Retina (tissue), 1 donor: ENCODE measurements at regions not wholly inside any gene's neighbourhood (a gene's known extent, or its start where the extent isn't known, plus 50 kb on each side); places are given as distances from the start of the nearest gene placed in this dataset.

Source experiments
- DNase-seq: peaks from one replicate; pipeline ENCODE4 v3.0.0-alpha.2; 2016

DNA sequence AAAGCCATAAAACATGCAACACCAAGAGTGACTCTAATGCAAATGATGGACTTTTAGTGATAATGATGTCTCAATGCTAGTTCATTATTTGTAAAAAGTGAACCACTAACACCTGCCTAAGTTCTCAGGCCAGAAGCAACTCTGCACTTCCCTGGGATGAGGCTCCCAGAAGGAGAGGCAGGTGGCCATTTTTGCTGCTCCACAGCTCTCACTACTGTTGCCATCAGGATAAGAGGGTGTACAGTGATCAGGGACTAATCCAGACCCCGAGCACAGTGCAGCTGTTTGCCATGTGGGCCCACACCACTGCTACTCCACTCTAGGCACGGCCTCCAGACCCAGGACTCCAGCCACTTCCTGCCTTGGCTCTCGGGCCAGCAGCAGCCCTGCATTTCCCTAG, 828.3 kb upstream of the MIR17HG start:
- DNase-seq, result no peak

DNA sequence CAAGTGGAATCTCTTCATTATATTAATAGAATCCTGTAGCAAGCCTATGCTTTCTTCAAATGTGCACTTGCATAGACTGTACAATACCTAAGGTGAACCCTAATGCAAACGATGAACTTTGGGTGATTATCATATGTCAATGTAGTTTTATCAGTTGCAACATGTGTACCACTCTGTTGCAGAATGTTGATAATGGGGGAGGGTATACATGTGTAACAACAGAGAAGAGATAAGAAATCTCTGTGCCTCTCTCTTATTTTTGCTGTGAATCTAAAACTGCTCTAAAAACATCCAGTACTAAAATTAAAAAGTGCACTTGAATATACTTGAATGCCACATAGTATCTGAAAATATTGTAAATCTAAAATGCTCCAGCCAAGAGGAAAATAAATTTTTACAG, 820.8 kb upstream of the MIR17HG start:
- DNase-seq, result no peak

DNA sequence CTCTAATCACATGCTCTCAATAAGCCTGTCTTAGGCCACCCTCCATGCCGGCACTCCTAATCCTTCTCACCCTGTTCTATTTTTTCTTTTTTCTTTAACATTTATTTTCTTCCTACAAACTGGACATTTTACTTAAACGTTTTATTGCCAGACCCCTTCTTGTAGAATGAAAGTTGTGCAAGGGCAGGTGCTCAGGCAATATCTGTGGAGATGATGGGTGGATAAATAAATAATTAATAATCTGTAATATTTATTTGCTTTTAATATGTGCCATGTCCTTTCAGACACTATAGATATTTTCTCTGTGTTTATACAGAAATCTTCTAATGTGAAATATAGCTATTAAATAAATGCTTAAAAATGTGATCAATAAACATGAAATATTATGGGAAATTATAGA, 815.7 kb upstream of the MIR17HG start:
- no peak for DNase-seq

DNA sequence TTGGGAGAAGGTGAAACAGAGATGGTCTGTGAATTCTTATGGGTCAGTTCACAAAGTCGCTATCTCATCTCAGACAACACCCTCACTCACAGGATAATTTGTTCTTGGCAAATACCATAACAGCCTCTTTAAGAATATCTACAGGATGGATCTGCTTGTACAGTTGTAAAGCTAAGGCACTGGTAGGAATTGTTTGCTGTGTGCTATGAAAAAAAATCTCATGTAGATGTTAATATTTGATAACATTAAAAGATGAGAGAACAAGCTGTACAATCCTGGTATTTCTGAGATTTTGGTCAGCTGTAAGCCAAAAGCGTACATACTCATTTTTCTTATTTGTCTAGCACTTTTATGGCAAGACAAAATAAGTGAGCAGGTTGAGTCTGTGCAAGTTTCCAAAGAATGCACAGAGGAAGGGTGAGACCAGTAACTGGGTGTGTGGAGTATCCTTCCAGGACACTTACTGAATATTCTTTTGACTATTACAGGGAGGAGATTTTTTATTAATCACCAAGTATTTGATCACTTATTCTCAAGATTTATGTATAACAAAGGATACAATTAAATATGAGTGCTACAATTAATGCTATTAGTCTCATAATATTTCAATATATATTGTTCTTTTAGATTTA, 814.5 kb upstream of the MIR17HG start:
- no peak for DNase-seq

DNA sequence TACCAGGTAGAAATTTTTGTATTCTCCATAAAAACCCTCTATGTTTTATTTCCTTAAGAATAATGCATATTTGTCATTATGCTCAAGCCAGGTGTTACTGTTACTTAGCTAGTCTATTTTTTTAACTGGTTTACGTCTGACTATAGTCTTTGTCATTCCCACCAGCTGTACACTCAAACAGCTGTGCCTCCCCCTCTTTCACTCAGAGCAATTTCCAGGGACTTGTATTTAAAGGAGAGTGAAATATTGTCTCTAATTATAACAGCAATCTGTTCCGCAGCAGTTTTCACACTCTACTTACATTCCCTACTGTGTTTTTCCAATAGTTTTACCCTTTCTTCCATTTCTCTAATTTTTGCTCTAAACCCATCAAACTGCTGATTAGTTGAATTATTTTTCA, 813.6 kb upstream of the MIR17HG start:
- DNase-seq, result no peak

DNA sequence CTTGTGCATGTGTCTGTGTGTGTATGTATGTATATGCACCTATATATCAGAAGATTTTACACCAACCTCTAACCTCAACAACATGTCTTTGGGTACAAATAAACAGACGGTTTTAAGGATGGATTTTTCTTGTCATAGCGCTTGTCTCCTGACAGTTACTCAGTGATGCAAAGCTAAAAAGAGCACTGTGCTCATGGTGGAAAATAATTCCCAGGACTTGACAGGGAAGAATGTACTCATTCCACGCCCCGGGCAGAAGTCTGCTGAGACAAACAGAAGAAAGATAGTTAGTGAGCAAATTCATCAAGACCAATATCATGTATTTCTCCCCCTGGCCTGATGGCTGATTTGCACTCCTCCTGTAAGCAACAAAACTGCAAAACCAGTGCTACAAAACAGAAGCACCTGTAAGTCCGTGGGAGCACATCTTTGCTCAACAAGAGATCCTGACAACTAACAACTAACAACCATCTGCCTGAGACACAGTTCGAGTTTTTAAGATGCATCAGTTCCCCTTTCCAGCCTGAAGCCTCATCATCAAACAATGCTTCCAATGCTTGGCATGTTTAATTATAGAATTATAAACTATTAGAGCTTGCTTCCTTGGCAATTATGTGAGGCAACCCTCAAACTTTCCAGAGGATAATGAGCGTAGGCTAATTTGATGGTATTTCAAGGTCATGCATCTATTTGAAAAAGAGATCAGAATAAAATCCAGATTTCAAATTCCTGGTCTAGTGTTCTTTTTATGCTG, 812.7 kb upstream of the MIR17HG start:
- peak; percentile 68 for DNase-seq

DNA sequence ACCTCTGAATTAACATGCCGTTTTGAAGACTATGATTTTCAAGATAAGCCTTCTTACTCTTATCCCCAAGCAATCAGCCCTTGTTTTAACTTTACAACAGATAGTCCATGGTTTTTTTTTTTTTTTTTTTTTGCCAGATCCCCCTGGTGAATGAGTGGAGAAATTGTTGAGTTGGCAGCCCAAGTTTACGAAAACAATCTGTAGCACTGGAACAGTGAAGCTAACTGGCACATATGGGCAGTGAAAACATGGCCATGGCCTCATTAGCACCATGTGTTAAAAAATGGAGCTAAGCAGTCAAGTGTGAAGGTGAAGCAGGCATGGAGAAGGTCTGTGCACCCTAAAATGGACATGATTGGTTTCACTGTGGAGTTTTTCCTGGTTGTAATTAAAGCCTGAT, 812.1 kb upstream of the MIR17HG start:
- DNase-seq, result peak; percentile 58

DNA sequence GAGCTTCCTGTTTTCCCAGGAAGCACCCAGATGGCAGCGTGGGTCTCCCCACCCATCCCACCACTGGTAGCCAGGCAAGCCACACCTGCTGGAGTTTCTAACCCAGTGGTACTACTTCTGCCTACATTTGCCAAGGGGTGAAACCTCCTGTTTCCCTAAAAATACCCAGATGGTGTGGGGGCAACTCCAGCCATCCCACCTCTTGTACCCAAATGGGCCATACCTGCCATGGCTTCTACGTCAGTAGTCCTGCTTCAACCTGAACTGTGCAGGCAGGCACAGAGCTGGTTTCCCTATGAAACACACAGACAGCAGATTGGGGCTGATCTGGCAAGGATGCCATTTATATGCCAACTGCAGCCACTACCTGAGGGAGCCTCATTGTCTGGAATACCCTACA, 809.4 kb upstream of the MIR17HG start:
- no peak for DNase-seq

DNA sequence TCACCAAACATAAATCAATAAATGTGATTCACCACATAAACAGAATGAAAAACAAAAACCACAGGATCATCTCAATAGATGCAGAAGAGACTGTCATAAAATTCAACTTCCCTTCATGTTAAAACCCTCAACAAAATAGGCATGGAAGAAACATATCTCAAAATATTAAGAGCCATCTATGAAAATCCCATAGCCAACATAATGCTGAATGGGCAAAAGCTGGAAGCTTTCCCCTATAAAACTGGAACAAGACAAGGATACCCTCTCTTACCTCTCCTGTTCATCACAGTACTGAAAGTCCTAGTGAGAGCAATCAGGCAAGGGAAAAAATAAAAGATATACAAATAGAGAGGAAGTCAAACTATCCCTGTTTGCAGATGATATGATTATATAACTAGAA, 806.1 kb upstream of the MIR17HG start:
- no peak for DNase-seq

DNA sequence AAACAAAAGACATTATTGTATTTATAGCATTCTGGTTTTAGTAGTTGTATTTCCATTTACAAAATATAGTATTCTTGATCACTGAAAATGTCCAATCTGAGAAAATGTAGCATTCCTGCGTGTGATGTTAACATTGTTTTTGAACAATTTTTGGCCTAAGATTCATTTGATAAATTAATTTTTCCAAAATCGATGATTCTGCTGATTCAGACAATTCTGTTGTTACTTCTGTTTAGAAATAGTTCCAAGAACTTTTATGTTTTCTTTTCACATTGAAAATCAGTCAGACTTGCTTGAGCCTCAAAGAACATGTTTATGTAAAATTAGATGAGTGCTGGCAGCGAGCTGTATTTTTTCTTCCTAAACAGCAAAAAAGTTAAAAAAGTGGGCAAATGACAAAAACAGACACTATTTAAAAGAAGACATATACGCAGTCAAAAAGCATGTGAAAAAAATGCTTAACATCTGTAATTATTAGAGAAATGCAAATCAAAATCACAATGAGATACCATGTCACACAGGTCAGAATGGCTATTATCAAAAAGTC, 804.5 kb upstream of the MIR17HG start:
- DNase-seq, result no peak

DNA sequence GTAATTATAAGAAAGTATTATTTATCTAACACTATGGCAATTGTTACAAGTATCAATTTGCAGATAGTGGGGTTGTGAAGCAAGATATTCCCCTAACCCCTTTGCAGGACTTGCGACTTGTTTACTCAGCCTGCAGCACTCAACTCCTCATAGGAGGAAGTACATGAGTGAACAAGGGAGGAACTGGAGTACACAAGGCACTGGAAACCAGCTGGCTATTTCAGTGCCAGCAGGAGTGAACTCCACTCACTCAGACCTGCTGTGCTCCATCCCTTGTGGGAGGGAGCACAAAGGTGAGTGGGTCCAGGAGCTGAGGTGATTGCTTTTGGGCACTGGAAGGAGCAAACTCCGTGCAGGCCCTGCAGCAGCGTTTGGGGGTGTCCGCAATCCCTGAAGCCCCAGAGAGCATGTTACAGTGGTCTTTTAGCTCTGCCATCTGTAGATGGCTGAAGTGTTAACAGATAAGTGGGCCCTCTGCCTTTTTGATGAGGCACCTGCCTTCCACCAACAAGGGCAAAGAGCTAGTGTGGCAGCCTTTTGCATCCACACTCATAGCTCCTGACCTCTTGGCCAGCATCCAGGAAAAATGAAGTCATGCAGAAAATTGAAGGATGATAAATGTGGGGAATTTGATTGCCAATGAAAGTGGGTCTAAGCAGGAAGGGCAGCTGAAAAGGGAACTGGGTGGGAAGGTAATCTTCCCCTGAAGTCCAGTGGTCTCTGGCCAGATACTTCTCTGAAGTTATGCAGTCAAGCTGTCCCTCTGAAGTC, 802.2 kb upstream of the MIR17HG start:
- DNase-seq, result no peak

DNA sequence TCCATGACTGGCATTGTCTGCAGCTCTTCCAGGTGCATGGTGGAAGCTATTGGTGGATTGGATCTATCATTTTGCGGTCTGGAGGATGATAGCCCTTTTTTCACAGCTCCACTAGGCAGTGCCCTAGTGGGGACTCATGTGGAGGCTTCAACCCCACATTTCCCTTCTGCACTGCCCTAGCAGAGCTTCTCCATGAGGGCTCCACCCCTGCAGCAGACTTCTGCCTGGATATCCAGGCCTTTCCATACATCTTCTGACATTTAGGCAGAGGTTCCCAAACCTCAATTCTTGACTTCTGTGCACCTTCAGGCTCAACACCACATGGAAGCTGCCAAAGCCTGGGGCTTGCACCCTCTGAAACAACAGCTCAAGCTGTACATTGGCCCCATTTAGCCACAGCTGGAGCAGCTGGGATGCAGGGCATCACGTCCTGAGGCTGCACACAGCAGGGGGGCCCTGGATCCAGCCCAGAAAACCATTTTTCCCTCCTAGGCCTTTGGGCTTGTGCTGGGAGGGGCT, 800.2 kb upstream of the MIR17HG start:
- no peak for DNase-seq

DNA sequence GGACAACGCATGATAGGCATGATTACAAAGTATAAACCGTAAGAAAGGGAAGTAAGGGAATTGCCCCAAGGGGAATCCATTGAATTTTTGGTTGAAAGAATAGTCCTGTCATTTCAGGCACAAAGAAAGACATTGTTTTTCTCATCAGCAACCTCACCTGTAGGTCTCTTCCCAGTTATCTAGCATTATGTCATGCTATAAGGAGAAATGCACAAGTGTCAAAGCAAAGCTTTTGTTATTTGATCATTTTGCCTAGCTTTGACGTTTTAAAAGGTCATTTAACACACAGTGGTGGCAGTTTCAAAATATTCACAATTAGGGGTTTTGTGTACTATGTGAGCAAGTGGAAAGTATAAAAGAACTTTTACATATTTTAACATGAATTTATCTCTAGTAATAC, 796.2 kb upstream of the MIR17HG start:
- no peak for DNase-seq

DNA sequence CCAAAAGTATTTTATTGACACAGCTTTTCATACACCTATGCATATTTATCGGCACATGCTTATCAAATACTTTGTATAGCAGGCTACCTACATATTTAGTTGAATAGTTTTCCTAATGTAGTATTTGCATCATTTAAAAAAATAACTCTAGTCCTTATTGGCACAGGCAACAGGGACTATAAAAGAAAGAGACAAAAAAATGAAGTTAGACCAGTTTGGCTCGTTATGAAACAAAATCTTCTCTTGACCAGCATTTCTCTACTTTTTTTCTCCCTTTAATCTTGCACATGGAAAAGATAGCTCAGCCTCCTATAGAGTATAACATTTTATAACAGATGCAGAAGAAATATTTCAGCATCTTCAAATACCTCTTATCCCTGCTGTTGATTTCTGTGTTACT, 794.8 kb upstream of the MIR17HG start:
- DNase-seq, result peak; percentile 2

DNA sequence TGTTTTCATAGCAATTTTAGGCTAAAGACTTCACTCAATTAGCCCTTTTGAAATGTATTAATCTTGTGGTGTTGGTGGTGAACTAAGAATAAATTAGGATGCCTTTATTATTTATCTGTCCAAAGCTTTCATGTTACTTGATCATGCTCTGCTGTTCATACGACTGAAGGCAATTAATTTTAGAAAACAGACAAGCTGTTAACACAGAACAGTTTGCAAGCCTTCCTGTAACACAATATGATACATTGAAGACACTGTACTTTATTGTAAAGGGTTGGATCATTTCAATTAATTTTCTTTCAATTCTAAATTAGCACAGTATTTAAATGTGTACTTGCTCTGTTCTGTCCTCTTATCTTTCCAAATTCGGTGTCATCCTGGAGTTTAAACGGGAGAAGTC, 794.3 kb upstream of the MIR17HG start:
- DNase-seq, result peak; percentile 25

DNA sequence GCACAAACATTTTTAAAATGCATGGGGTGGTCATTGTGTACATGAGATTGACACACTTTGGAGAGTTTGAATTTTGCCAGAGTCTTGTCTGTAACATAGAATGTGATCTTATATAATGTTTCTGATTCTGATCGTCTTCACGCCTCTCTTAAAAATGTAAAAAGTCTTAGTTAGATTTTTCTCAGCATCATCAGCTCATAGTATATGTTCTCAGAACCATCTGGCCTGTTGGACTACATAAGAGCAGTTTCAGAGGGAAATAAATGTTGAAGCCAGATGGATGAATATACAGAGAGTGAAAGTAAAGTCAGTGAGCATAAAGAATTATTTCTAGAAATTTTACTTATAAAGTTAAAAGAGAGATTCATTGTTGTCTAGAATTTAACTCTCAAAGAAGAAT, 789.9 kb upstream of the MIR17HG start:
- no peak for DNase-seq

DNA sequence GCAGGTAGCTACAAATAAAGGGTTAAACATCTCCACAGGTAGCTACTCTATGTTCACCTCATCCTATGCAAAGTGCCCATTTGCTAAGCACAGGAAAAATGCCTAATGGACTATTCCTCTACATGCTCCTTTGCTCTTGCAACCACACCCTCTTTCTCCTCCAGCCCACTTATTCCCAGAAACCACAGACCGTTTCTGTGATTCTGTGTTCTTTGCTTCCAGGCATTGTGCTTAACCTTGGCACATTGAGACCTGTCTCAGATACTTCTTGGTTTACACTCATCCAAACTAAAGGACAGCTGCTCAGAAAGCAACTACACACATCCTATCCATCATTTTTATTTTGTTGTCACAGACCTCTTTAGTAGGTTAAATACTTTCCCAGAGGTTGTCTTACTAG, 785.0 kb upstream of the MIR17HG start:
- DNase-seq, result no peak

DNA sequence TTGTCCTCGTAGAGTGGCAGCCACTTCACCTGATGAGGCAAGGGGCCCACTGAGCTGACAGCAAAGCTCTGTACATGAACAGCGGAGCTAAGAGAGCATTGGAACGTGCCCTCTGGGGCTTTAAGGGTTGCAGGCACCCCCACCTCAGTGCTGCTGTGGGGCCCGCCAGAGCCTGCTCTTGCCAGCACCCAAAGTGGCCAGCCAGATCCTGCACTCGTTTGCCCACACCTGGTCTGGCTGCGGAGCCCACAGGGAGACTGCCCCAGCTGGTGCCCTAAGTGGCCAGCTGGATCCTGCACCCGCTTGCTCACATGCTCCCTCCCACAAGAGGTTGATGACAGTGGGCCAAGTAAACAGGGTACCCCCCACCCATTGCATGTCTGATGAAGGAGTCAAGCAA, 783.4 kb upstream of the MIR17HG start:
- no peak for DNase-seq

DNA sequence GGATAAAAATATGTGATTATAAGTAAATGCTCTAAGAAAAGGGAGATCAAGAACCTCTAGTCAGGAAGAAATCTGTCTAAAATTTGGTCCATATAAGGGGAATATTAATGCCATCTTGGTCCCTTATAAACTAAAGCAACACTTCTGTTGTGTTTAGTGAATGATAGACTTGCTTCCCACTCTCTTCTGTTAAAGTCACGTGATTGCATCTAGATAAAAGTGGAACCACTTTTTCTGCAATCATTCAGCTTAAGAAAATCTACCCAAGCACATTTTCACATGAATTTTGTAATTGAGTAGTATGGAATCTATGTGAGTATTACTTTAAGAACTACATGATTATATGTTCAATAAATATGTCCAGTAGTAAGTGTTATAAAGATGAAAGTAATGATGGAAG, 782.9 kb upstream of the MIR17HG start:
- DNase-seq, result no peak

DNA sequence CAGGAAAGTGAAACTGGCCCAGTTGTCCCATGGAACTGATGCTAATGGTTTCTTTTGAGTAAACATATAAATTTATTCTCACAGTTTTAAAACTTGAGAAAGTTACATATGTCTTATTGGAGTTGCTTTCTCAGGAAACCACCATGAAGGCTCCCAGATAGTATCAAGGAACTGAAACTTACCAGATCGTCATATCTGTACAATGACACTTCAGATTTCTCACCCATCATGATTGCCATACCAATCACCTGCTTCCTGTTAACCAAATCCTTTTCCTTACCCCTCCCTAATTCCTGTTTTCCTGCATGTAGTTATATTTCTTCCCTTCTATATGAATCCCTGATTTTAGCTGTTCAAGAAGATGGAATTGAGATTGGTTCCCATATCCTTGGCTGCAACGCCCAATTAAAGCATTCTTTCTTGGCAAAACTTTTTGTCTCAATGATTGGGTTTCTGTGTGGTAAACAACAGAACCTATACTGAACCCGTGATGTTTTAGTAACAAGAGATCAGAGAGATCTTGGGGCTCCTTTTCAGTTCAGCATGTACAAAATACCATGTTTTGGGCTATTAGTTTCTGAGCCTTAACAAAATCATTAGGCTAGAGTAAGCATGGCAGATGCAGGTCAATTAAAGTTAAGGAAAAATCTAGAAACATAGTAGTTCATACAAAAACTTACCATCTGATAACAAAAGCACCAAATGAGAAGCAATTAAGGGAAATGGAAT, 781.3 kb upstream of the MIR17HG start:
- DNase-seq, result no peak

DNA sequence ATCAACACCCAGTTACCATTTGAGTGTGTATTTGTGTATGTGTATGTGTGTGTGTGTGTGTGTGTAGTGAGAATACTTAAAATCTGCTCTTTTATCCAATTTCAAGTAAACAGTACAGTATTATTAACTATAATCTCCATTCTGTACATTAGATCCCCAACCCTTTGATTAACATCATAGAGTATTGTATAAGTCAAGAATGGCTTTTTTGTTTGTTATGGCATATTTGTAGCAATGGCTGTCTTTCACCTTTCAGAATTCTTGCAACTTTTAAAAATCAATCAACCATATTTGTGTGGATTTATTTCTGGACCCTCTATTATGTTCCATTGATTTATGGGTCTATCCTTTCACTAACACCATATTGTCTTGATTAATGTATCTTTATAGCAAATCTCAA, 779.3 kb upstream of the MIR17HG start:
- DNase-seq, result no peak

DNA sequence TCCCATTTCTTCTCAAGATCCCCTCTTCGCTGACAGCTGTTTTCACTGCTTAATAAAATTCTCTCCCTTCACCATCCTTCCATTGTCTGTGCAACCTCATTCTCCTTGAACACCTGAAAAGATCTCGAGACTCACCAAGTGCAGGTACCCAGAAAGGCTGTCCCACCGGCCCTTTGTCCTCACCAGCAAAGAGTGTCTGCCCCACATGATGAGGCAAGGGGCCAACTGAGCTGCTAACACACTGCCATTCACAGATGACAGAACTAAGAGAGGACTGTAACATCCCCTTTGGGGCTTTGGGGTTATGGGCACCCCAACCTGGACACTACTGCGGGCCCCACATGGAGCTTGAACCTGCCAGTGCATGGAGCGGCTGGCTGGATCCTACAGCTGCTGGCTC, 771.4 kb upstream of the MIR17HG start:
- no peak for DNase-seq

DNA sequence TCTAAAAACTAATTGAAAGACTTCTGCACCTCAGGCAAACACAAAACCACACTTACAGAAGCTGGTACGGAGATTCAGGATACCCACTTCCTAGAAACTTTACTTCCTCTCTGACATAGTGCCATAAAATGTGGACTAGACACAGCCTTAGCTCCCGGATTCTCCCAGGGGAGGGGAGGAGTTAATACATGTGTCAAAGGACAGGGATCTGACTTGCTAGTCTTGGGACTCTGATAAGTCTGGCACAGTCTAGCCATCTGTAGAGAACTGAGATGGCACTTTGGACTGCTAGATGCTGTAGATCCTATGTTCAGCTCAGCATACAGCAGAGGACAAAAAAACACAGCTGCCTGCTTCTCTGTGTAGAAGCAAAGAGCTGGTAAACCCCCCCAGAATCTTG, 769.8 kb upstream of the MIR17HG start:
- no peak for DNase-seq
